22Rv1 (cell line): ENCODE measurements at regions not wholly inside any gene's neighbourhood (a gene's known extent, or its start where the extent isn't known, plus 50 kb on each side); places are given as distances from the start of the nearest gene placed in this dataset.

Experiments used
- CTCF ChIP-seq: fragments of 450-650 bp; IDR thresholded peaks from 2 replicates; pipeline ENCODE4 v1.5.1; 2017; ENCODE audit warnings: mild to moderate bottlenecking
- ZFX ChIP-seq: fragments of 450-650 bp; IDR thresholded peaks from 2 replicates; pipeline ENCODE4 v1.6.1; 2017; ENCODE audit warnings: antibody characterized with exemption, borderline replicate concordance

- TF ChIP-seq CTCF (no peak), ZFX (no peak)
Measured at GRCh38 chr4:179272282-179272681, 1830.0 kb upstream of the AGA start.
